ENCODE measurements at regions not wholly inside any gene's neighbourhood (a gene's known extent, or its start where the extent isn't known, plus 50 kb on each side); places are given as distances from the start of the nearest gene placed in this dataset.

- TF ChIP-seq CTCF (IDR thresholded peaks at IDR 0.05) (no peak), POLR2A (IDR thresholded peaks at IDR 0.05) (no peak), POLR2AphosphoS5 (IDR thresholded peaks at IDR 0.05) (no peak)
Measured at GRCh38 chr1:223012176-223012788, 130.8 kb downstream of the TLR5 start.
